ENCODE measurements at regions not wholly inside any gene's neighbourhood (a gene's known extent, or its start where the extent isn't known, plus 50 kb on each side); places are given as distances from the start of the nearest gene placed in this dataset.

DNA sequence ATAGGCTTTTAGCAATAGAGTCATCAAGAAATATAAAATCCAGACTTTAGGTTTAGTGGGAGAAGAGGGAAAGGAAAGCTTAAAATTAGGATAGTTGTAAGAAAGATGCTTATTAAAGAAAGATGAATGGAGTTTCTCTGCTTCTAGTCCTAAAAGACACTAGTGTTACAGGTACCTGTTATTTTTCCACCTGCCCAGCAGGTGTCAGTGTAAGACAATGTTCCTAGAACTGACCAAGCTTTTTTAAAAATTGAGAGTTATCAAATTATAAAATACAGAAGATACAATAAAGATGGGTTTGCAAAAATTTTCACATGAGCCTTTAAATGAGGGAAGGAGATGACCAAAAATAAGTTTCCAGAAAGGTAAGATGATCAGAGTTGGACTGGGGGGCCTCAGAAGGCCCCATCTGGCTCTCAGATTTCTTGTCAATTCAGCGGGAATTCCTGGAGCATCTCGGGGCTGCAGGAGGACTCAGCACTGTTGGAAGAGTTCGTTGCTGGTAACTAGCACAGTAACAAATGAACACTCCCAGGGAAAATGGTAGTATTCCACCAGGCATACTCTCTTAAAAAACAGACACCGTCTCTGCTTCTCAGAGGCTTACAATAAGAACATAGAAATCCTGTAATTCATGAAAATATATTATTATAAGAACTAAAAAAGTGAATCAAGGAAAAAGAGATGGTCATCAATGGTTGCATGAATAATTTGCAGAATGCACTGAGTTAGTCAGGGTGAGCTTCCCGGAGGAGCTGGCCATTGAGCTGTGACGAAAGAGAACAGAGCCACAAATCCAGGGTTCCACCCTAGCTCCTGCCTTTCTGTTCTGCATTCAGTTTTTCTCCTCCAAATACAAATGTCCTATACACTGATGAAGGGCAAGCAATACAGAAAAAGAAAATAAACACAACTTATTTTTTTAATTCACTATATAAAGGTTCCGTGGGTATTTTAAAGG is 71.8 kb upstream of the PIK3CG start:
- TF ChIP-seq, protein P1, sequence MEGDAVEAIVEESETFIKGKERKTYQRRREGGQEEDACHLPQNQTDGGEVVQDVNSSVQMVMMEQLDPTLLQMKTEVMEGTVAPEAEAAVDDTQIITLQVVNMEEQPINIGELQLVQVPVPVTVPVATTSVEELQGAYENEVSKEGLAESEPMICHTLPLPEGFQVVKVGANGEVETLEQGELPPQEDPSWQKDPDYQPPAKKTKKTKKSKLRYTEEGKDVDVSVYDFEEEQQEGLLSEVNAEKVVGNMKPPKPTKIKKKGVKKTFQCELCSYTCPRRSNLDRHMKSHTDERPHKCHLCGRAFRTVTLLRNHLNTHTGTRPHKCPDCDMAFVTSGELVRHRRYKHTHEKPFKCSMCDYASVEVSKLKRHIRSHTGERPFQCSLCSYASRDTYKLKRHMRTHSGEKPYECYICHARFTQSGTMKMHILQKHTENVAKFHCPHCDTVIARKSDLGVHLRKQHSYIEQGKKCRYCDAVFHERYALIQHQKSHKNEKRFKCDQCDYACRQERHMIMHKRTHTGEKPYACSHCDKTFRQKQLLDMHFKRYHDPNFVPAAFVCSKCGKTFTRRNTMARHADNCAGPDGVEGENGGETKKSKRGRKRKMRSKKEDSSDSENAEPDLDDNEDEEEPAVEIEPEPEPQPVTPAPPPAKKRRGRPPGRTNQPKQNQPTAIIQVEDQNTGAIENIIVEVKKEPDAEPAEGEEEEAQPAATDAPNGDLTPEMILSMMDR (conservative IDR thresholded peaks at IDR 0.05; ENCODE audit: control insufficient read depth, insufficient read depth, low read depth, low read length), result peak; percentile 65

DNA sequence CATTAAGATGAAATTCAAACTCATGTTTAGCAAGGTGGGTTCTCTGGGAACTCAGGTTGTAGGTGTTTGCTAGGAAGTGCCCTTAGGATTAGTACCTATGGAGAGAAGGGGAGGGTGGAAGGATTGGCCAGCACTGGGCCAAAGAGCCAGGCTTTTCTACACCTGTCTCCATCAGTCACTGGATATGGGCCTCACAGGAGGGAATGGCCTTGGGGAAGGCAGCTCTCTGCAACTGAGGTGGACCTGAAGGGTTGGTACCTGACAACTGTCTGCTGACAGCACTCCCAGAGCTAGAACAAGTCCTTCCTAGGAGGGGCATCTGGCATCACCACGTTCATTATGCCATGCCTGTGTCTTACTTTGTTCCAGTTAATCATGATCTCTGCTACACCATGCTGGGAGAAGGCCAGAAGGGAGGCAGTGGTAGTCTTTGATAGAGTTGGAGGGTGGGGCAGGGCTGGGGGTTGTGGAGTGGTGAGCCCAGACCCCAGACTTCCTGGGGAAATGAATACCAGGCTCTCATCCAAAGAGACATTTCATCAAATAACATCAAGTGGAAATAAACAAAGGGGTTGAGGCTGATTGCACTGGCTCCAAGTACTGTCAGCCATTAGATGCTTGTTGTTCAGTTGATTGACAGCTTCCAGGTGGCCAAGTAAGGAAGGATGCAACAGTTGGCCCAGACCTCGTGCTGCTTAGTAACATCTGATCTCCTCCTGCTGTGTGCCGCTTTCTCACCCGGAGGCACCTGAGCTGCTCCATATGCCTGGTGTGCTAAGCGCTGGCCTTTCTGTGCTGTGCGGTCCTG is 70.6 kb upstream of the PIK3CG start:
- no peak overlapping the region for H3K4me3 ChIP-seq (ENCODE audit: control insufficient read depth, low read depth, low read length)
- no peak for DNase-seq (ENCODE audit: low read depth)
- TF ChIP-seq, protein P1 (conservative IDR thresholded peaks at IDR 0.05; ENCODE audit: control insufficient read depth, insufficient read depth, low read depth, low read length), result no peak

More for the DNA sequence above, 71.8 kb upstream of the PIK3CG start:
- H3K4me3 ChIP-seq (ENCODE audit: control insufficient read depth, low read depth, low read length), result no peak overlapping the region
- peak; percentile 45 for DNase-seq (ENCODE audit: low read depth)

DNA sequence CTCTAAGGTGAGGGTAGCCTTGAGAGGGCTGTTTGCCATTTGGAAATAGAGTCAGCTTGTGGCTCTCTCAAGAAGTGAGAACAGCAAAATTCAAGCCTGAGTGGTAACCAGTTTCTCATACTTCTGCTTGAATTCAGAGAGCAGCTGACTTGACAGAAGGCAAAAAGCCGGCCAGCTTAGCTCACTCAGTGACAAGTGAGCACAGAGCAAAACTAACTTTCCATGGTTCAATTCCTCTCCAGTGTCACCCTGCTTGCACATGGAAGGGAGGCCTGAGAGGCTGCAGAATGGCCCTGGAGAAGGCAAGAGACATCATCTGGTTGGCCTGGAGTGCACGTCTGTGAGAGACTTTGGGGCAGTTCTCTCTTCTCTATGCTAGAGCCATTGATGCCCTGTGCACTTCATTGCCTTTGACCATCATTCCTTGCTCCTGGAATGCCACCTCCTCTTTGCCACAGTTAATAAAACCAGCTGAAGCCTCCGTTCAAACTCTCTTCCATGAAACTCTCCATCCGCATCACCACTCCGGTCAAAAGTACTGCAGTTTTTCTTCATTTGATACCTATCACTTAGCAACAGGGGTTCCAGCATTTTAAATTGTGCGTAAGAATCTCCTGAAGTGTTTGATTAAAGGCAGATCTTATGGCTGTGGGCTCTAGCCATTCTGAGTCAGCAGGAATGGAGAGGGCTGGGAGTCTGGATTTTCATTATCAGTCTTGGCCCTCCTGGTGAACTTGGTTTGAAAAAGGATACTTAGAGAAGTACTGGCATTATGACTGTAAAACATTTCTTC is 69.8 kb upstream of the PIK3CG start:
- DNase-seq (ENCODE audit: low read depth), result no peak
- TF ChIP-seq, protein P1 (conservative IDR thresholded peaks at IDR 0.05; ENCODE audit: control insufficient read depth, insufficient read depth, low read depth, low read length), result no peak
- H3K4me3 ChIP-seq (ENCODE audit: control insufficient read depth, low read depth, low read length), result no peak overlapping the region

GRCh38 chr7:106795877-106796231 is 69.2 kb upstream of the PIK3CG start:
- H3K4me3 ChIP-seq (ENCODE audit: control insufficient read depth, low read depth, low read length), result no peak overlapping the region
- TF ChIP-seq, protein P1 (conservative IDR thresholded peaks at IDR 0.05; ENCODE audit: control insufficient read depth, insufficient read depth, low read depth, low read length), result no peak
- DNase-seq (ENCODE audit: low read depth), result no peak

- H3K4me3 ChIP-seq (ENCODE audit: control insufficient read depth, low read depth, low read length), result no peak overlapping the region
- DNase-seq (ENCODE audit: low read depth), result no peak
- TF ChIP-seq, protein P1 (conservative IDR thresholded peaks at IDR 0.05; ENCODE audit: control insufficient read depth, insufficient read depth, low read depth, low read length), result no peak
These were observed 67.1 kb upstream of the PIK3CG start for GRCh38 chr7:106797937-106798336.

- DNase-seq (ENCODE audit: low read depth), result no peak
- no peak overlapping the region for H3K4me3 ChIP-seq (ENCODE audit: control insufficient read depth, low read depth, low read length)
- TF ChIP-seq, protein P1 (conservative IDR thresholded peaks at IDR 0.05; ENCODE audit: control insufficient read depth, insufficient read depth, low read depth, low read length), result no peak
These were observed 62.5 kb upstream of the PIK3CG start for GRCh38 chr7:106802589-106802988.
